ENCODE measurements at regions not wholly inside any gene's neighbourhood (a gene's known extent, or its start where the extent isn't known, plus 50 kb on each side); places are given as distances from the start of the nearest gene placed in this dataset.

DNA sequence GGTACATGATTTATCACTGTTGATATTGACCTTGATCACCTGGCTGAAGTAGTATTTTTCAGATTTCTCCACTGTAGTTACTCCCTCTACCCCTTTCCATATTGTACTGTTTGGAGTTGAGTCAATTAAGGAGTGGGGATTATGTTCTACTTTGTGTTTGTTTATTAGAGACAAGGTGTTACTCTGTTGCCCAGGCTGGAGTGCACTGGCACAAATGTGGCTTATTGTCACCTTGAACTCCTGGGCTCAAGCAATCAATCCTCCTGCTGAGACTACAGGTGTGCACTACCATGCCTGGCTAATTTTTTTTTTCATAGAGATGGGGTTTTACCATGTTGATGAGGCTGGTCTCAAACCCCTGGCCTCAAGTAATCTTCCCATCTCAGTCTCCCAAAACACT is 85.3 kb upstream of the CCDC90B start:
- TF ChIP-seq ZNF555 (tag by site-specific recombination; conservative IDR thresholded peaks at IDR 0.05), result no peak
- TF ChIP-seq, protein P1, sequence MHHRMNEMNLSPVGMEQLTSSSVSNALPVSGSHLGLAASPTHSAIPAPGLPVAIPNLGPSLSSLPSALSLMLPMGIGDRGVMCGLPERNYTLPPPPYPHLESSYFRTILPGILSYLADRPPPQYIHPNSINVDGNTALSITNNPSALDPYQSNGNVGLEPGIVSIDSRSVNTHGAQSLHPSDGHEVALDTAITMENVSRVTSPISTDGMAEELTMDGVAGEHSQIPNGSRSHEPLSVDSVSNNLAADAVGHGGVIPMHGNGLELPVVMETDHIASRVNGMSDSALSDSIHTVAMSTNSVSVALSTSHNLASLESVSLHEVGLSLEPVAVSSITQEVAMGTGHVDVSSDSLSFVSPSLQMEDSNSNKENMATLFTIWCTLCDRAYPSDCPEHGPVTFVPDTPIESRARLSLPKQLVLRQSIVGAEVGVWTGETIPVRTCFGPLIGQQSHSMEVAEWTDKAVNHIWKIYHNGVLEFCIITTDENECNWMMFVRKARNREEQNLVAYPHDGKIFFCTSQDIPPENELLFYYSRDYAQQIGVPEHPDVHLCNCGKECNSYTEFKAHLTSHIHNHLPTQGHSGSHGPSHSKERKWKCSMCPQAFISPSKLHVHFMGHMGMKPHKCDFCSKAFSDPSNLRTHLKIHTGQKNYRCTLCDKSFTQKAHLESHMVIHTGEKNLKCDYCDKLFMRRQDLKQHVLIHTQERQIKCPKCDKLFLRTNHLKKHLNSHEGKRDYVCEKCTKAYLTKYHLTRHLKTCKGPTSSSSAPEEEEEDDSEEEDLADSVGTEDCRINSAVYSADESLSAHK (tag by site-specific recombination; IDR thresholded peaks at IDR 0.05), result no peak
- TF ChIP-seq ZNF302 (tag by site-specific recombination; IDR thresholded peaks at IDR 0.05; ENCODE audit: low read depth), result no peak
- TF ChIP-seq, protein P2, sequence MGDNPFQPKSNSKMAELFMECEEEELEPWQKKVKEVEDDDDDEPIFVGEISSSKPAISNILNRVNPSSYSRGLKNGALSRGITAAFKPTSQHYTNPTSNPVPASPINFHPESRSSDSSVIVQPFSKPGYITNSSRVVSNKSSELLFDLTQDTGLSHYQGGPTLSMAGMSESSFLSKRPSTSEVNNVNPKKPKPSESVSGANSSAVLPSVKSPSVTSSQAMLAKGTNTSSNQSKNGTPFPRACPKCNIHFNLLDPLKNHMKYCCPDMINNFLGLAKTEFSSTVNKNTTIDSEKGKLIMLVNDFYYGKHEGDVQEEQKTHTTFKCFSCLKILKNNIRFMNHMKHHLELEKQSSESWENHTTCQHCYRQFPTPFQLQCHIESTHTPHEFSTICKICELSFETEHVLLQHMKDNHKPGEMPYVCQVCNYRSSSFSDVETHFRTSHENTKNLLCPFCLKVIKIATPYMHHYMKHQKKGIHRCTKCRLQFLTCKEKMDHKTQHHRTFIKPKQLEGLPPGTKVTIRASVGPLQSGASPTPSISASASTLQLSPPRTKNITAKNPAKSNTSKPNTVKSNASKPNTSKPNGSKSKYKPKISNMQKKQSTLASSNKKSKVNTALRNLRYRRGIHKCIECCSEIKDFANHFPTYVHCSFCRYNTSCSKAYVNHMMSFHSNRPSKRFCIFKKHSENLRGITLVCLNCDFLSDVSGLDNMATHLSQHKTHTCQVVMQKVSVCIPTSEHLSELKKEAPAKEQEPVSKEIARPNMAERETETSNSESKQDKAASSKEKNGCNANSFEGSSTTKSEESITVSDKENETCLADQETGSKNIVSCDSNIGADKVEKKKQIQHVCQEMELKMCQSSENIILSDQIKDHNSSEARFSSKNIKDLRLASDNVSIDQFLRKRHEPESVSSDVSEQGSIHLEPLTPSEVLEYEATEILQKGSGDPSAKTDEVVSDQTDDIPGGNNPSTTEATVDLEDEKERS (tag by site-specific recombination; IDR thresholded peaks at IDR 0.05), result no peak
- TF ChIP-seq ZSCAN16 (tag by site-specific recombination; IDR thresholded peaks at IDR 0.05), result no peak
- TF ChIP-seq ZNF785 (tag by site-specific recombination; IDR thresholded peaks at IDR 0.05), result no peak
- TF ChIP-seq, protein P3, sequence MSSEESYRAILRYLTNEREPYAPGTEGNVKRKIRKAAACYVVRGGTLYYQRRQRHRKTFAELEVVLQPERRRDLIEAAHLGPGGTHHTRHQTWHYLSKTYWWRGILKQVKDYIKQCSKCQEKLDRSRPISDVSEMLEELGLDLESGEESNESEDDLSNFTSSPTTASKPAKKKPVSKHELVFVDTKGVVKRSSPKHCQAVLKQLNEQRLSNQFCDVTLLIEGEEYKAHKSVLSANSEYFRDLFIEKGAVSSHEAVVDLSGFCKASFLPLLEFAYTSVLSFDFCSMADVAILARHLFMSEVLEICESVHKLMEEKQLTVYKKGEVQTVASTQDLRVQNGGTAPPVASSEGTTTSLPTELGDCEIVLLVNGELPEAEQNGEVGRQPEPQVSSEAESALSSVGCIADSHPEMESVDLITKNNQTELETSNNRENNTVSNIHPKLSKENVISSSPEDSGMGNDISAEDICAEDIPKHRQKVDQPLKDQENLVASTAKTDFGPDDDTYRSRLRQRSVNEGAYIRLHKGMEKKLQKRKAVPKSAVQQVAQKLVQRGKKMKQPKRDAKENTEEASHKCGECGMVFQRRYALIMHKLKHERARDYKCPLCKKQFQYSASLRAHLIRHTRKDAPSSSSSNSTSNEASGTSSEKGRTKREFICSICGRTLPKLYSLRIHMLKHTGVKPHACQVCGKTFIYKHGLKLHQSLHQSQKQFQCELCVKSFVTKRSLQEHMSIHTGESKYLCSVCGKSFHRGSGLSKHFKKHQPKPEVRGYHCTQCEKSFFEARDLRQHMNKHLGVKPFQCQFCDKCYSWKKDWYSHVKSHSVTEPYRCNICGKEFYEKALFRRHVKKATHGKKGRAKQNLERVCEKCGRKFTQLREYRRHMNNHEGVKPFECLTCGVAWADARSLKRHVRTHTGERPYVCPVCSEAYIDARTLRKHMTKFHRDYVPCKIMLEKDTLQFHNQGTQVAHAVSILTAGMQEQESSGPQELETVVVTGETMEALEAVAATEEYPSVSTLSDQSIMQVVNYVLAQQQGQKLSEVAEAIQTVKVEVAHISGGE (tag by site-specific recombination; conservative IDR thresholded peaks at IDR 0.05; ENCODE audit: low read depth), result no peak
- TF ChIP-seq, protein P4, sequence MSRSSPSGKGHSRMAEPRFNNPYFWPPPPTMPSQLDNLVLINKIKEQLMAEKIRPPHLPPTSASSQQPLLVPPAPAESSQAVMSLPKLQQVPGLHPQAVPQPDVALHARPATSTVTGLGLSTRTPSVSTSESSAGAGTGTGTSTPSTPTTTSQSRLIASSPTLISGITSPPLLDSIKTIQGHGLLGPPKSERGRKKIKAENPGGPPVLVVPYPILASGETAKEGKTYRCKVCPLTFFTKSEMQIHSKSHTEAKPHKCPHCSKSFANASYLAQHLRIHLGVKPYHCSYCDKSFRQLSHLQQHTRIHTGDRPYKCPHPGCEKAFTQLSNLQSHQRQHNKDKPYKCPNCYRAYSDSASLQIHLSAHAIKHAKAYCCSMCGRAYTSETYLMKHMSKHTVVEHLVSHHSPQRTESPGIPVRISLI (tag by site-specific recombination; IDR thresholded peaks at IDR 0.05), result no peak
- TF ChIP-seq ZNF549 (tag by site-specific recombination; IDR thresholded peaks at IDR 0.05), result no peak
- TF ChIP-seq, protein P5, sequence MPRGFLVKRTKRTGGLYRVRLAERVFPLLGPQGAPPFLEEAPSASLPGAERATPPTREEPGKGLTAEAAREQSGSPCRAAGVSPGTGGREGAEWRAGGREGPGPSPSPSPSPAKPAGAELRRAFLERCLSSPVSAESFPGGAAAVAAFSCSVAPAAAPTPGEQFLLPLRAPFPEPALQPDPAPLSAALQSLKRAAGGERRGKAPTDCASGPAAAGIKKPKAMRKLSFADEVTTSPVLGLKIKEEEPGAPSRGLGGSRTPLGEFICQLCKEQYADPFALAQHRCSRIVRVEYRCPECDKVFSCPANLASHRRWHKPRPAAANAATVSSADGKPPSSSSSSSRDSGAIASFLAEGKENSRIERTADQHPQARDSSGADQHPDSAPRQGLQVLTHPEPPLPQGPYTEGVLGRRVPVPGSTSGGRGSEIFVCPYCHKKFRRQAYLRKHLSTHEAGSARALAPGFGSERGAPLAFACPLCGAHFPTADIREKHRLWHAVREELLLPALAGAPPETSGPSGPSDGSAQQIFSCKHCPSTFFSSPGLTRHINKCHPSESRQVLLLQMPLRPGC (tag by site-specific recombination; IDR thresholded peaks at IDR 0.05), result no peak
- TF ChIP-seq ZNF266 (tag by site-specific recombination; IDR thresholded peaks at IDR 0.05; ENCODE audit: low read depth), result no peak
- TF ChIP-seq, protein P6, sequence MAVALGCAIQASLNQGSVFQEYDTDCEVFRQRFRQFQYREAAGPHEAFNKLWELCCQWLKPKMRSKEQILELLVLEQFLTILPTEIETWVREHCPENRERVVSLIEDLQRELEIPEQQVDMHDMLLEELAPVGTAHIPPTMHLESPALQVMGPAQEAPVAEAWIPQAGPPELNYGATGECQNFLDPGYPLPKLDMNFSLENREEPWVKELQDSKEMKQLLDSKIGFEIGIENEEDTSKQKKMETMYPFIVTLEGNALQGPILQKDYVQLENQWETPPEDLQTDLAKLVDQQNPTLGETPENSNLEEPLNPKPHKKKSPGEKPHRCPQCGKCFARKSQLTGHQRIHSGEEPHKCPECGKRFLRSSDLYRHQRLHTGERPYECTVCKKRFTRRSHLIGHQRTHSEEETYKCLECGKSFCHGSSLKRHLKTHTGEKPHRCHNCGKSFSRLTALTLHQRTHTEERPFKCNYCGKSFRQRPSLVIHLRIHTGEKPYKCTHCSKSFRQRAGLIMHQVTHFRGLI (tag by site-specific recombination; IDR thresholded peaks at IDR 0.05), result no peak
- TF ChIP-seq ZNF596 (tag by site-specific recombination; IDR thresholded peaks at IDR 0.05), result no peak
- no peaks in the 10 kb centered on the region for H3K4me1 ChIP-seq (ENCODE audit: control insufficient read depth, insufficient read depth, low read length)
- no peaks in the 10 kb centered on the region for H3K9me3 ChIP-seq (ENCODE audit: control insufficient read depth, insufficient read depth, low read depth, low read length)
- H3K36me3 ChIP-seq (ENCODE audit: control insufficient read depth in 2 of 2, insufficient read depth in 1 of 2, low read length in 2 of 2), result no peaks in the 10 kb centered on the region
- H3K27ac ChIP-seq (ENCODE audit: extremely low read depth, low read depth, low read length), result no peak overlapping the region
- ChIA-PET CTCF (no interaction called here), POLR2A (no interaction called here)
- H3K4me3 ChIP-seq (ENCODE audit: low read depth, low read length), result no peak overlapping the region
